Neutrophil (primary cell): ENCODE measurements at regions not wholly inside any gene's neighbourhood (a gene's known extent, or its start where the extent isn't known, plus 50 kb on each side); places are given as distances from the start of the nearest gene placed in this dataset.

Experiments
- H3K27ac ChIP-seq: fragments of 200-600 bp; sonication (generic); 2 replicates; pipeline ENCODE4 v1.5.1; 2016; ENCODE audit warnings: mild to moderate bottlenecking, moderate library complexity
- H3K27me3 ChIP-seq: fragments of 200-600 bp; sonication (generic); 2 replicates; pipeline ENCODE4 v1.6.0; 2016; ENCODE audit warnings: mild to moderate bottlenecking
- H3K36me3 ChIP-seq: fragments of 200-600 bp; sonication (generic); 2 replicates; pipeline ENCODE4 v1.5.1; 2017
- H3K4me1 ChIP-seq, 2 experiments: fragments of 200-600 bp in 1 of 2; sonication (generic) in 1 of 2; 1 replicate in 1 of 2; 2 replicates in 1 of 2; pipeline versions ENCODE4 v1.5.1 to v1.6.1; 2013 to 2016; ENCODE audit warnings: low read depth in 1 of 2, low read length in 1 of 2, mild to moderate bottlenecking in 1 of 2, moderate library complexity in 1 of 2; ENCODE audit not compliant: control insufficient read depth in 1 of 2, insufficient read depth in 1 of 2
- H3K4me3 ChIP-seq, 2 experiments: fragments of 200-600 bp in 1 of 2; sonication (generic) in 1 of 2; 1 replicate in 1 of 2; 2 replicates in 1 of 2; pipeline ENCODE4 v1.5.1; 2013 to 2016; ENCODE audit warnings: low read depth in 1 of 2, low read length in 1 of 2, mild to moderate bottlenecking in 1 of 2, moderate library complexity in 1 of 2
- H3K9me3 ChIP-seq: fragments of 200-600 bp; sonication (generic); 2 replicates; pipeline ENCODE4 v1.5.1; 2016
- TF ChIP-seq, protein P1 (sequence below): fragments of 200-600 bp; sonication (generic); IDR thresholded peaks from 2 replicates; pipeline ENCODE4 v1.5.1; 2016; ENCODE audit warnings: antibody characterized with exemption

DNA sequence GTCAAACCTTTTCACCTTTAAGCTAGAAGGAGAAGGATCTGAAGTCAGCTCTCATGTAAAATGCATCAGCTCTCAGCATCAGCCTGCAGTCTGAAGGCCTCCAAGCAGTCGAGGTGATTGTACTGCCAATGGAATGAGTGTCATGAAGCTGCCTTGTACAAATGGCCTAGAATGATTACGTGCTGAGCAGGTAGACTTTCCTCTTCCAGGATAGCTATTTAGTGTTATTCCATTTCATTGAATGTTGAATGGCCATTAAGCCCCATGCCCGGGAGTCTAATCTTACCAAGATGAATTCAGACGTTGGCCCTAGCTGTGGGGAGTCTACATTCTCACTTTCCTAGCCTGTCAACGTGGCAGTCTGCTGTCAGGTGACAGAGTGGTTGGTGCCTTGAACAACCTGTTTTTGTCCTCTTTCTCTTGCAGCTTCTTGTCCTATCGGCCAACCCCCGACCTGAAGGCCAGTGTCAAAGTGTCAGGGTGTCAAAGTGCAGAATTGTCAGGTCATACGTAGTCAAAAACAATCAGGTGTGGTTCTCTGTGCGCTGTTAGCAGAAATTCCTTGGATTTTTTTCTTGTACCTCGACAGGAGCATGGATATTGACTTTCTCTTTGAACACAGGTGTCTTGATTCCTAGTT, 95.2 kb upstream of the TIAM2 start:
- Histone ChIP-seq H3K27ac (no peak overlapping the region), H3K36me3 (peaks cover 4% of the 10 kb centered on the region), H3K4me1 (no peaks in the 10 kb centered on the region), H3K9me3 (no peaks in the 10 kb centered on the region), H3K4me3 (no peak overlapping the region), H3K27me3 (no peaks in the 10 kb centered on the region)
- TF ChIP-seq, protein P1, sequence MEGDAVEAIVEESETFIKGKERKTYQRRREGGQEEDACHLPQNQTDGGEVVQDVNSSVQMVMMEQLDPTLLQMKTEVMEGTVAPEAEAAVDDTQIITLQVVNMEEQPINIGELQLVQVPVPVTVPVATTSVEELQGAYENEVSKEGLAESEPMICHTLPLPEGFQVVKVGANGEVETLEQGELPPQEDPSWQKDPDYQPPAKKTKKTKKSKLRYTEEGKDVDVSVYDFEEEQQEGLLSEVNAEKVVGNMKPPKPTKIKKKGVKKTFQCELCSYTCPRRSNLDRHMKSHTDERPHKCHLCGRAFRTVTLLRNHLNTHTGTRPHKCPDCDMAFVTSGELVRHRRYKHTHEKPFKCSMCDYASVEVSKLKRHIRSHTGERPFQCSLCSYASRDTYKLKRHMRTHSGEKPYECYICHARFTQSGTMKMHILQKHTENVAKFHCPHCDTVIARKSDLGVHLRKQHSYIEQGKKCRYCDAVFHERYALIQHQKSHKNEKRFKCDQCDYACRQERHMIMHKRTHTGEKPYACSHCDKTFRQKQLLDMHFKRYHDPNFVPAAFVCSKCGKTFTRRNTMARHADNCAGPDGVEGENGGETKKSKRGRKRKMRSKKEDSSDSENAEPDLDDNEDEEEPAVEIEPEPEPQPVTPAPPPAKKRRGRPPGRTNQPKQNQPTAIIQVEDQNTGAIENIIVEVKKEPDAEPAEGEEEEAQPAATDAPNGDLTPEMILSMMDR = no peak

DNA sequence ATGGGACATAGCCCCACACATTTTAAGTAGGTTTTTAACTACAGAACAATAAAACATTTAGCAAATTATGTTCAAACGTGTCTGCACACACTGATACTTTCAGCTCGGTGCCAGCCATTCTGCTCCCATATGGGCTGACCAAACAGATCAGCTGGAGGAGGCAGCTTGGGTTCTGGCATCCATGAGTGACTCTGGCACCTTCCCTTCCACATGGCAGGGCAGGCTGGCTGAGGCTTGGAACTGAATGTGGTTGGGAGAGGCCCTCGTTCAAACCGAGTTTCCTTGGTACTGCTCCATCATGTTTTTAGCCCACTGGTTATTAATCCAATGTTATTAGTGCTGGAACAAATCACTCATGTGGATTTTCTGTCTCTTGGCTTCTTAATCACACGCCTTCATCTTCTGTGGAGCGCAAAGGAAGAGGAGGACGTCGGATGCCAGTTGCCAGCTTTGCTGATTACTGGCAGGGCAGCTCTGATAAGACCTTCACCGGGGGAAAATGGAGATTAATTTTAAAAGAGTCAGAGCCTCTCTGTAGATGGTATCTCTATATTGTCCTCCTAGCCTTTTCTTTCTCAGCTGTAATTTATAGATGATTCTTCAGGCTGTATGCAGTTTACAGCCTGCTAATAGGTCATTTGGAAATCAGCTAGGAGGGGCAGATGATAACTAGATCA, 93.1 kb upstream of the TIAM2 start:
- H3K4me1 ChIP-seq = no peaks in the 10 kb centered on the region
- H3K9me3 ChIP-seq = no peaks in the 10 kb centered on the region
- TF ChIP-seq, protein P1 = no peak
- no peak overlapping the region for H3K27ac ChIP-seq
- no peak overlapping the region for H3K4me3 ChIP-seq
- H3K36me3 ChIP-seq = no peaks in the 10 kb centered on the region
- H3K27me3 ChIP-seq = no peaks in the 10 kb centered on the region

DNA sequence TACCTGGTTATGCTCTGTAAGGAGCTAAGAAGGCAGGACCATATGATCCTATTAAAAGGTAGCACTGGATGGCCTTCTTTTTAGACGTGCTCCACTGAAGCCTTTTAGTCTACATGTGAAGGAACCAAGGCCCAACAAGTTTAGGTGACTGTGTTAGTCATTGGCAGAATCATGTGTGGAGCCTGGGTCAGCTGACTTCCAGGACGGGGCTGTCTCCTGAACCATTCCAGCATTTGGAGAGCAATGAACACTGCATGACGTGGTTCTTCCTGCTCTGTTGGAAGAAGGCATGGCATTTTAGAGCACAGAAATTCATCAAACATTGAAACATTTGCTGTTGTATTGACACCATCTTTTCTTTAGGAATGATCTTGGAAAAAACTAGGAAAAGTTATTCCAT, 87.8 kb upstream of the TIAM2 start:
- H3K27ac ChIP-seq = no peak overlapping the region
- H3K36me3 ChIP-seq = peaks cover 3% of the 10 kb centered on the region

DNA sequence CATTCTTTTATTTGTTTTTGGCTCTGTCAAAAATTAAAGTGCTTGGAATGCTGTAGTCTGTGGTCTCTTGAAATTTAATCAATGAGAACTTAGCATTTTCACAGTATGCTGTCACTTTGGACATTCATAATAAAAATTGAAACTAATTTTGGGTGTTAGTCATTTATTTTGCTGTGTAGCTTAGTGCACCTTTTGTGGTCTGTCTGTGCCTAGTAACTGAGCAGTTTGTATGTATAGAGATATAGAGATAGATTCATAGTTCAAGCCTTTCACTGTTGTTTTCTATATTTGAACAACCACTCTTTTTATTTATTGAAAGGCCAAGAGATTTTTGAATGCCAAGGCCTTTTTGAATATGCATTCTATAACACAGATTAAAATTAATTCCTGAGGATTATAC, 86.4 kb upstream of the TIAM2 start:
- Histone ChIP-seq H3K27me3 (no peaks in the 10 kb centered on the region), H3K4me1 (no peaks in the 10 kb centered on the region), H3K4me3 (no peak overlapping the region), H3K27ac (no peak overlapping the region), H3K9me3 (no peaks in the 10 kb centered on the region), H3K36me3 (peaks cover 3% of the 10 kb centered on the region)
- TF ChIP-seq, protein P1 = no peak

More for the DNA sequence above, 87.8 kb upstream of the TIAM2 start:
- TF ChIP-seq, protein P1 = no peak
- no peaks in the 10 kb centered on the region for H3K4me1 ChIP-seq
- H3K27me3 ChIP-seq = no peaks in the 10 kb centered on the region
- H3K9me3 ChIP-seq = no peaks in the 10 kb centered on the region
- no peak overlapping the region for H3K4me3 ChIP-seq

DNA sequence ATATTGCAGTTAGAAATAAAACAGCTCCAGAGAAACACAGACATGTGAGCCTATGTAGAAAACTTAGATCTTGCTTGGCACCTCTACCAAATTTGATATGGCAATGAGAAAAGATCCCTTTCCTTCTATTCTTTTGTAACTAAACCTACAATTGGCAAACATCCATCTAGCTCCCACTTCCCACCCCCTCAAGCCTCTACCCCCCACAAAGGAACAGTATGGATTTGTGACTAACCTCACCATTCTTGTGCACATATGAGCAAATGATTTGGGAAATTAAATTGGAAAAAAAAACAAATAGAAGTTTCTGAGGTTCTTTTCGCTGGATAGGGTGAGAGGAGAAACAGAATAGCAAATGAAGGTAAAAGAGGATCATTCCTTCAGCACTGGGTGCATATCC, 85.8 kb upstream of the TIAM2 start:
- H3K9me3 ChIP-seq = no peaks in the 10 kb centered on the region
- H3K27ac ChIP-seq = no peak overlapping the region
- no peak overlapping the region for H3K4me3 ChIP-seq
- H3K4me1 ChIP-seq = no peaks in the 10 kb centered on the region
- H3K27me3 ChIP-seq = no peaks in the 10 kb centered on the region
- peaks cover 3% of the 10 kb centered on the region for H3K36me3 ChIP-seq
- TF ChIP-seq, protein P1 = no peak
